Muscle layer of colon (tissue), 2 donors: ENCODE measurements at regions not wholly inside any gene's neighbourhood (a gene's known extent, or its start where the extent isn't known, plus 50 kb on each side); places are given as distances from the start of the nearest gene placed in this dataset.

ENCODE experiments used
- H3K27ac ChIP-seq: one replicate; pipeline ENCODE4 v1.7.0; 2013; ENCODE audit warnings: low read depth, mild to moderate bottlenecking, low read length, moderate library complexity
- H3K27me3 ChIP-seq, 2 donors: one replicate each; pipeline ENCODE4 v1.7.0; 2013; ENCODE audit warnings: low read length in 2 of 2, mild to moderate bottlenecking in 2 of 2; ENCODE audit not compliant: insufficient read depth in 2 of 2, control insufficient read depth in 1 of 2
- H3K36me3 ChIP-seq: one replicate; pipeline ENCODE4 v1.7.0; 2013; ENCODE audit warnings: mild to moderate bottlenecking, low read length; ENCODE audit not compliant: insufficient read depth
- H3K4me1 ChIP-seq: one replicate; pipeline ENCODE4 v1.7.0; 2013; ENCODE audit warnings: mild to moderate bottlenecking, low read length; ENCODE audit not compliant: insufficient read depth
- H3K4me3 ChIP-seq, 2 donors: one replicate each; pipeline ENCODE4 v1.7.0; 2013; ENCODE audit warnings: low read length in 2 of 2, low read depth in 1 of 2, mild to moderate bottlenecking in 1 of 2, moderate library complexity in 1 of 2
- H3K9ac ChIP-seq: one replicate; pipeline ENCODE4 v1.7.0; 2013; ENCODE audit warnings: low read length
- H3K9me3 ChIP-seq: one replicate; pipeline ENCODE4 v1.7.0; 2013; ENCODE audit warnings: mild to moderate bottlenecking, low read length
- donor health status: abdominal sarcoma.
- donor health status: Adenocarcinoma of cecum.

GRCh38 chr3:117941756-117942155, 1092.9 kb downstream of the IGSF11 start:
- no peaks in the 10 kb centered on the region for H3K27me3 ChIP-seq
- H3K27ac ChIP-seq: no peak overlapping the region
- H3K4me1 ChIP-seq: no peaks in the 10 kb centered on the region
- H3K4me3 ChIP-seq: no peak overlapping the region
- no peaks in the 10 kb centered on the region for H3K36me3 ChIP-seq
- no peak overlapping the region for H3K9ac ChIP-seq
- no peaks in the 10 kb centered on the region for H3K9me3 ChIP-seq

DNA sequence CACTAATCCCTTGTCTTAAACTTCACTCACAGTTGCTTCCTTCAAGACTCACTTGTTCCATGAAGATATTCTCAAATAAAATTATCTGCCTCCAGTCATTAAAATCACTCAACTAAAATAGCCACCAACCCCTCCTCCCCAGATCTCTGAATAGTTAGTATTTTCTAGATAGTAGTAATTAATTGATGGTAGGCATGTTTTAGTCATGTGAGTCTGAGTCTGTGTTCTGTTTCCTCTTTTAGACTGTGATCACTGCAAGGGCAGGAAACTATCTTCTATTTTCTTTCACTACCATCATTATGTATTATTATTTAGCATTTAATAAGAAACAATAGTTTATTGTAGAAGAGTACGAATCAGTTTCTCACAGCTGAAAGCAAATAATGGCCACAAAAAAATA, 1080.5 kb downstream of the IGSF11 start:
- no peak overlapping the region for H3K9ac ChIP-seq
- no peak overlapping the region for H3K27ac ChIP-seq
- H3K9me3 ChIP-seq: no peaks in the 10 kb centered on the region
- H3K27me3 ChIP-seq: no peaks in the 10 kb centered on the region
- H3K4me1 ChIP-seq: no peaks in the 10 kb centered on the region
- no peak overlapping the region for H3K4me3 ChIP-seq
- H3K36me3 ChIP-seq: no peaks in the 10 kb centered on the region

DNA sequence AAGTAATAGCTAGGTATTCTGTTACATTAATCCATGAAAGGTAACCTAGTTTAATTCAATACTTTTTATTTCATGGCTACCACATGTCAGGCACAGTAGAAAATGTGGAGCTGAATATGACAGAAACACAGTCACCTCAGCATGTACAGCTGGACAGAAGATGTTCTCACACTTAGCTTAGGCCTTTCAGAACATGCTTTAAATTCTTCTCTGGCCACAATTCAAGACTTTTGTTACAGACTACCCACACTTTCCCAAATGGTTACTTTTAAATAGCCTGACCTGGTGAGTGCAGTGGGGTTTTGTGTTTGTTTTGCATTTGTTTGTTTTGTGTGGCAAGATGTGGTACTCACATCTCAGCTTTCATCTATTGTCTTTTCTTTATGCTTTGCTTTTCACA, 1079.5 kb downstream of the IGSF11 start:
- Histone ChIP-seq H3K27ac (no peak overlapping the region), H3K36me3 (no peaks in the 10 kb centered on the region), H3K4me3 (no peak overlapping the region), H3K4me1 (no peaks in the 10 kb centered on the region), H3K27me3 (no peaks in the 10 kb centered on the region), H3K9ac (no peak overlapping the region), H3K9me3 (no peaks in the 10 kb centered on the region)

DNA sequence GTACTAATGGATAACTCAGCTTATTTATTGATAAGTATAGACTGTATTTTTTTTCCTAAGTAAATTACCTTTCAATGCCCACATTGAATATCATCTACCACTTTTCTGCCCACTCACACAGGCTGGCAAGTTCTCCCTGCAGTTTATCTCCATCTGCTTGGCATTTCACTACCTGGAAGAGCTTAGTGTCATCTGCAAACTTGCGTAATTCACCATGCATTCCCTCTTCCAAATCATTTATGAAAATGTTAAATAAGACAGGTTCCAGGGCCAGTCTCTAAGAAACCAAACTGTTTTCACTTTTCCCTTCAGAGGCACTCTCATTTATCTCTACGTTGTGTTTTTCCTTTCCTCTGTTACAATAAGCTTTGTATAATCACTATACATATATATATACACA, 1076.6 kb downstream of the IGSF11 start:
- Histone ChIP-seq H3K27me3 (no peaks in the 10 kb centered on the region), H3K9ac (no peak overlapping the region), H3K4me3 (no peak overlapping the region), H3K4me1 (no peaks in the 10 kb centered on the region), H3K9me3 (no peaks in the 10 kb centered on the region), H3K27ac (no peak overlapping the region), H3K36me3 (no peaks in the 10 kb centered on the region)

GRCh38 chr3:117962750-117963149, 1071.9 kb downstream of the IGSF11 start:
- Histone ChIP-seq H3K9ac (no peak overlapping the region), H3K4me1 (no peaks in the 10 kb centered on the region), H3K36me3 (no peaks in the 10 kb centered on the region), H3K27me3 (no peaks in the 10 kb centered on the region), H3K4me3 (no peak overlapping the region), H3K9me3 (no peaks in the 10 kb centered on the region), H3K27ac (no peak overlapping the region)

DNA sequence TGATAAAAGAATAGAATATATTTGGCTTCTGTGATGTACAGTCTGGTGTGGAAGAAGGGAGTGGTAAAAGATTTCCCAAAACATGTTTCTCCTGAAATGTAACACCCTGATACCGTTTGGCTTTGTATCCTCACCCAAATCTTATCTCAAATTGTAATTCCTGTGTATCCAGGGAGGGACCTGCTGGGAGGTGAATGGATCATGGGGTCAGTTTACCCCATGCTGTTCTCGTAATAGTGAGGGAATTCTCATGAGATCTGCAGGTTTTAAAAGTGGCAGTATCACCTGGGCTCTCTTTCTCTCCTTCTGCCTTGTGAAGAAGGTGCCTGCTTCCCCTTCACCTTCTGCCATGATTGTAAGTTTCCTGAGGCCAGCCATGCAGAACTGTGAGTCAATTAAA, 1070.8 kb downstream of the IGSF11 start:
- Histone ChIP-seq H3K4me1 (no peaks in the 10 kb centered on the region), H3K27ac (no peak overlapping the region), H3K36me3 (no peaks in the 10 kb centered on the region), H3K4me3 (no peak overlapping the region), H3K9ac (no peak overlapping the region), H3K27me3 (no peaks in the 10 kb centered on the region), H3K9me3 (no peaks in the 10 kb centered on the region)

DNA sequence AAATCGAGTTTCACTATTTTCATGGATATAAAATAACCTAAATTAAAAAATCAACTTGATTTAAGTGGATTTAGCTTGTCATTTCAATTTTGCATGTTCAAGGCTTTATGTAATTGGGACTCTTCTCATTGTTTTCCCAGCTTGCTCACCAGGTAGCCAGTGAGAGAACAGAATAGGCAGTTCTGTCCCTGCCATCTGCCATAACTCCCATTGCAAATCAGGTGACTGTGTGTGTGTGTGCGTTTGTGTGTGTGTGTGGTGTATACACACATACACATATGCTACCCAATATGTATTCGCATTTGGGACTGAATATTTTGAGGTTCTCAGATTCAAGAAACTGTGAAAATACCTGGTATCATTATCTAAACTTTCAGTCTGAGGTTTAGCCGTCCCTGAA, 1069.8 kb downstream of the IGSF11 start:
- H3K36me3 ChIP-seq: no peaks in the 10 kb centered on the region
- H3K9ac ChIP-seq: no peak overlapping the region
- no peaks in the 10 kb centered on the region for H3K4me1 ChIP-seq
- no peak overlapping the region for H3K4me3 ChIP-seq
- no peaks in the 10 kb centered on the region for H3K9me3 ChIP-seq
- no peaks in the 10 kb centered on the region for H3K27me3 ChIP-seq
- no peak overlapping the region for H3K27ac ChIP-seq

- no peak overlapping the region for H3K9ac ChIP-seq
- no peaks in the 10 kb centered on the region for H3K36me3 ChIP-seq
- no peak overlapping the region for H3K4me3 ChIP-seq
- no peaks in the 10 kb centered on the region for H3K27me3 ChIP-seq
- no peaks in the 10 kb centered on the region for H3K4me1 ChIP-seq
- no peak overlapping the region for H3K27ac ChIP-seq
- no peaks in the 10 kb centered on the region for H3K9me3 ChIP-seq
These were observed 1057.0 kb downstream of the IGSF11 start for GRCh38 chr3:117977504-117978228.

GRCh38 chr3:117979466-117979865, 1055.2 kb downstream of the IGSF11 start:
- H3K4me3 ChIP-seq: no peak overlapping the region
- no peaks in the 10 kb centered on the region for H3K4me1 ChIP-seq
- H3K27ac ChIP-seq: no peak overlapping the region
- H3K9me3 ChIP-seq: no peaks in the 10 kb centered on the region
- H3K27me3 ChIP-seq: no peaks in the 10 kb centered on the region
- H3K9ac ChIP-seq: no peak overlapping the region
- no peaks in the 10 kb centered on the region for H3K36me3 ChIP-seq

GRCh38 chr3:117987256-117987655, 1047.4 kb downstream of the IGSF11 start:
- Histone ChIP-seq H3K9ac (no peak overlapping the region), H3K36me3 (no peaks in the 10 kb centered on the region), H3K4me1 (no peaks in the 10 kb centered on the region), H3K4me3 (no peak overlapping the region), H3K27ac (no peak overlapping the region), H3K9me3 (no peaks in the 10 kb centered on the region), H3K27me3 (no peaks in the 10 kb centered on the region)

DNA sequence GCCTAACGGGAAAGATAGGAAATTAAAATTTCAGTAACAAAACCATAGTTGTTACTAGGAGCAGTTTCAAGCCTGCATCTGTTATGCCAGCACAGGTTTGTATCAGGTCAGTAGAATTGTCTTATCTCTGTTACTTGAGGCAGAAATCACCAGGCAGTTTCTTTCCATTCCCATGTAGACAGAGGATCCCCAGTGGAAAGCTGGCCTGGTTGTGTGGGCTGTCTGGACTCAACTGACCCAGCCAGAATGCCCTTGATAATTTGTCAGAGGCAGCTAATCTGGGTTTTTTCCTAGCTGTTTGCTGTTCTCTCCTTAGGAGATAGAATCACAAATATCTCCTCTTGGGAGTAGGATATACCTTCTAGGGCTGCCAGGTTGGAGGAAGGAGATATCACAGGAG, 1044.7 kb downstream of the IGSF11 start:
- no peak overlapping the region for H3K27ac ChIP-seq
- no peak overlapping the region for H3K9ac ChIP-seq
- H3K9me3 ChIP-seq: no peaks in the 10 kb centered on the region
- H3K36me3 ChIP-seq: no peaks in the 10 kb centered on the region
- H3K4me1 ChIP-seq: no peaks in the 10 kb centered on the region
- no peak overlapping the region for H3K4me3 ChIP-seq
- H3K27me3 ChIP-seq: no peaks in the 10 kb centered on the region

DNA sequence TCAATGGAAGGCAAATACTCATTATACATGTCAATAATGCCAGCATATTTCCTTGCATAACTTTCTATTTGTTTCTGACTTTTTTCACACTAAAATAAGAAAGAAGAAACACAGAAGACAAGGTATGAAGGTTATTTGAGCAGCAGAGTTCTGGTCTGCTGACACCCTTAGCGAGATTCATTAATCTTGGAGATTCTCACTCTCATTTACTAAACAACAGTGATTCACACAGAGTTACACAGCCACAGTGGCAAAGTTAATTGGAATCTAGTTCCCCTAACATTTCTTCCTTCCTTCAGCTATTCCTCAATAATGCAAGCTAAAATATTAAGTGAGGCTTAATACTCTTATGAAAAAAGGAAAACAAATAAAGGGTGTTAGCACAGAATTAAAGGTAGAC, 1044.0 kb downstream of the IGSF11 start:
- peaks cover under 1% of the 10 kb centered on the region for H3K4me1 ChIP-seq
- H3K27me3 ChIP-seq: no peaks in the 10 kb centered on the region
- no peak overlapping the region for H3K4me3 ChIP-seq
- H3K27ac ChIP-seq: no peak overlapping the region
- H3K36me3 ChIP-seq: no peaks in the 10 kb centered on the region
- H3K9me3 ChIP-seq: no peaks in the 10 kb centered on the region
- H3K9ac ChIP-seq: no peak overlapping the region
